DND-41 (cell line): ENCODE measurements at regions not wholly inside any gene's neighbourhood (a gene's known extent, or its start where the extent isn't known, plus 50 kb on each side); places are given as distances from the start of the nearest gene placed in this dataset.

Experiments used
- ATAC-seq: fragments of 200-7000 bp; cut with Tn5 transposase; 3 replicates; pipeline ENCODE4 v1.9.1; 2021; ENCODE audit warnings: low read depth; ENCODE audit not compliant: insufficient read depth
- DNase-seq: peaks from one replicate; pipeline ENCODE4 v3.0.0-alpha.2; 2020
- H2AFZ ChIP-seq: 2 replicates; pipeline ENCODE4 v1.6.0; 2012; ENCODE audit warnings: low read depth, low read length
- H3K27ac ChIP-seq: 2 replicates; pipeline ENCODE4 v1.5.1; 2012; ENCODE audit warnings: low read length, inconsistent platforms
- H3K27me3 ChIP-seq: fragments of 200-600 bp; sonication (generic); 2 replicates; pipeline ENCODE4 v1.6.0; 2012; ENCODE audit warnings: low read length, mild to moderate bottlenecking, inconsistent platforms; ENCODE audit not compliant: insufficient read depth, poor library complexity
- H3K36me3 ChIP-seq: 2 replicates; pipeline ENCODE4 v1.5.1; 2012; ENCODE audit warnings: low read length, inconsistent platforms; ENCODE audit not compliant: insufficient read depth
- H3K4me1 ChIP-seq: 2 replicates; pipeline ENCODE4 v1.5.1; 2012; ENCODE audit warnings: mild to moderate bottlenecking, low read length; ENCODE audit not compliant: insufficient read depth
- H3K4me2 ChIP-seq: 2 replicates; pipeline ENCODE4 v1.6.0; 2012; ENCODE audit warnings: mild to moderate bottlenecking, moderate library complexity, low read length, inconsistent platforms; ENCODE audit not compliant: insufficient read depth
- H3K4me3 ChIP-seq, 2 experiments: fragments of 200-600 bp in 1 of 2; shearing (Covaris generic) in 1 of 2; 2 replicates each; pipeline ENCODE4 v1.5.1; 2012 to 2016; ENCODE audit warnings: inconsistent platforms in 2 of 2, low read length in 2 of 2, mild to moderate bottlenecking in 2 of 2, low read depth in 1 of 2, moderate library complexity in 1 of 2
- H3K79me2 ChIP-seq: 2 replicates; pipeline ENCODE4 v1.6.0; 2012; ENCODE audit warnings: low read length, inconsistent platforms; ENCODE audit not compliant: insufficient read depth
- H3K9ac ChIP-seq: 2 replicates; pipeline ENCODE4 v1.6.0; 2012; ENCODE audit warnings: low read depth, mild to moderate bottlenecking, inconsistent platforms, low read length, moderate library complexity
- H3K9me3 ChIP-seq: 2 replicates; pipeline ENCODE4 v1.5.1; 2012; ENCODE audit warnings: low read length, moderate library complexity, mild to moderate bottlenecking, inconsistent platforms; ENCODE audit not compliant: insufficient read depth, severe bottlenecking
- H4K20me1 ChIP-seq: 2 replicates; pipeline ENCODE4 v1.6.0; 2012; ENCODE audit warnings: low read length; ENCODE audit not compliant: insufficient read depth
- CTCF ChIP-seq: IDR thresholded peaks from 2 replicates; pipeline ENCODE4 v1.5.1; 2012; ENCODE audit warnings: borderline replicate concordance, low read length, moderate library complexity, mild to moderate bottlenecking; ENCODE audit not compliant: poor library complexity, severe bottlenecking; ENCODE audit errors: extremely low read depth
- EZH2 ChIP-seq: IDR thresholded peaks from 3 replicates; pipeline ENCODE4 v1.6.1; 2012; ENCODE audit warnings: borderline replicate concordance, low read depth, mild to moderate bottlenecking, moderate library complexity, low read length, inconsistent platforms; ENCODE audit not compliant: severe bottlenecking

GRCh38 chr5:168046163-168046562, 245.3 kb upstream of the WWC1 start:
- Histone ChIP-seq H3K9me3 (no peaks in the 10 kb centered on the region), H3K4me2 (no peak overlapping the region), H3K4me1 (no peaks in the 10 kb centered on the region), H3K27me3 (no peaks in the 10 kb centered on the region), H3K9ac (no peak overlapping the region), H3K4me3 (no peak overlapping the region), H2AFZ (no peak overlapping the region), H3K36me3 (no peaks in the 10 kb centered on the region), H3K27ac (no peak overlapping the region), H4K20me1 (no peaks in the 10 kb centered on the region), H3K79me2 (no peaks in the 10 kb centered on the region)
- DNase-seq (no peak), ATAC-seq (no peak)
- TF ChIP-seq EZH2 (no peak), CTCF (no peak)

DNA sequence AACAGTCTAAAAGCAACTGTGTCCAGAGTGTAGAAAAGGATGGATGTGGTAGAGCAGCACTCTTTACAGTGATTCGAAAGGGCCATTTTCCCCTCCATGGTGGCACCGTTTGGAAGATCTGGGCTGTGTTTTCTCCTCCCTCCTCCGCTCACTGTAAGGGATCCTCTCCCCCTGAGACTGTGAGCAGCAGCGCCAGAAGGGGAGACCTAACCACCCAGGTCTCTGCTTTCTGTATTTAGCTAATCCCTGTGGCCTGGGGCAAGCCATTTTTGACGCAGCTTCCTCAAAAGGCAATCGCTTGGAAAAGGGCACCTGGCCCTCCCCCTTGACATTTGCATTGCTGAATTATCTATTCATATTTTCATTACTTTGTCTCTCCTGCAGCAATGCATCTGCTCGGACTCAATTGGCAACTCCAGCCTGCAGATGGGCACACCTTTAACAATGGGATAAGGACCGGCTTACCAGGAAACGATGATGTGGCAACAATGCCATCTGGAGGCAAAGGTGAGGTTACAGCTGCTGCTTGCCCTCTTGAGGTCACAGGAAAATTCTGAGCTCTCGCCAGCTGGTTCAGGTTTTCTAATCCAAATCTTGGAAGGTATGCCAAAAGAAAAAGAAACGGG, 244.3 kb upstream of the WWC1 start:
- ATAC-seq (no peak), DNase-seq (peak; percentile 11)
- Histone ChIP-seq H3K4me1 (no peaks in the 10 kb centered on the region), H3K9ac (no peak overlapping the region), H3K36me3 (no peaks in the 10 kb centered on the region), H2AFZ (no peak overlapping the region), H4K20me1 (no peaks in the 10 kb centered on the region), H3K4me2 (no peak overlapping the region), H3K27me3 (no peaks in the 10 kb centered on the region), H3K9me3 (no peaks in the 10 kb centered on the region), H3K79me2 (no peaks in the 10 kb centered on the region), H3K4me3 (no peak overlapping the region), H3K27ac (no peak overlapping the region)
- TF ChIP-seq CTCF, result peak; percentile 66
- no peak for TF ChIP-seq EZH2

DNA sequence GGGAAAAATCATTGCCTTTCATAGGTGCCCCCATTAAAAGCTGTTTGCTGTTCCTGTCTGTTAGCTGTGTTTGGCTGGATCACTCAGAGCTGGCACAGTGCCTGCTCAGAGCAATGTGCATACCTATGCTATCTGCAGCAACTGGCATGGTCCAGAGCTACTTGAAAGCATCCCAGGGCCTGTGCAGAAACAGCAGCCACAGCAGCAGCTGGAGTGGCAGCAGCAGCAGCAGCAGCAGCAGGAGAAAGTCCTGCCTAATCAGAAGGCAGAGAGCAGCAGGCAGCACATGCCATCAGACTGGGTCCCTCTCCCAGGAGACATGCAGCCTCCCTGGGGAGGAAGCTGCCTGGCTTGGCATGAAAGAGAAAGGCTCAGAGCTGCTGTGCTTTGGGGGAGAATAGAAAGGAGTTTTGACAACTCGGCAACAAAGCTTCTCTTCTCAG, 243.8 kb upstream of the WWC1 start:
- H3K36me3 ChIP-seq, result no peaks in the 10 kb centered on the region
- H2AFZ ChIP-seq, result no peak overlapping the region
- H3K9ac ChIP-seq, result no peak overlapping the region
- DNase-seq (no peak), ATAC-seq (no peak)
- TF ChIP-seq EZH2 (no peak), CTCF (no peak)
- no peaks in the 10 kb centered on the region for H4K20me1 ChIP-seq
- no peaks in the 10 kb centered on the region for H3K79me2 ChIP-seq
- H3K27ac ChIP-seq, result no peak overlapping the region
- H3K4me2 ChIP-seq, result no peak overlapping the region
- no peaks in the 10 kb centered on the region for H3K9me3 ChIP-seq
- no peak overlapping the region for H3K4me3 ChIP-seq
- H3K4me1 ChIP-seq, result no peaks in the 10 kb centered on the region
- no peaks in the 10 kb centered on the region for H3K27me3 ChIP-seq
